ENCODE measurements at regions not wholly inside any gene's neighbourhood (a gene's known extent, or its start where the extent isn't known, plus 50 kb on each side); places are given as distances from the start of the nearest gene placed in this dataset.

DNA sequence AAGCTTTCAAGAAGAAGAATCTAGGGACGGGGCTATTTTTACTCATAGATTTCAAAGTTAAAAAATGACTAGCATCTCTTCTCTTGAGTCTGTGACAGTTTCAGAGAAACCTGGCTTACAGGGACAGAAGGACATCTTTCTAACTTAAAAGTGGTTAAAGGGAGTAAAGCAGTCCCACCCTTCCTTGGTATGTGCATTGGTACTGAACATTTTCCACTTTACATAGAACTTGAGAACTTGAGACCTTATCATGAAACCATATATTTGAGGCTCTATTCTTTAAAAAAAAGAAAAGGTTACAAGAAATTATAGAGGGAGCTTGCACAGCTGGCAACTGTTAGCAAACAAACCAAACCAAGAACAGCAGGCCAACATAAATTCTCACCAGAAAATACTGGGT, 73.4 kb upstream of the GAREM1 start:
- no peak for DNase-seq (ENCODE audit: low spot score)

- no peak for DNase-seq (ENCODE audit: low spot score)
Observed at GRCh38 chr18:32542221-32542798, 71.6 kb upstream of the GAREM1 start.

DNA sequence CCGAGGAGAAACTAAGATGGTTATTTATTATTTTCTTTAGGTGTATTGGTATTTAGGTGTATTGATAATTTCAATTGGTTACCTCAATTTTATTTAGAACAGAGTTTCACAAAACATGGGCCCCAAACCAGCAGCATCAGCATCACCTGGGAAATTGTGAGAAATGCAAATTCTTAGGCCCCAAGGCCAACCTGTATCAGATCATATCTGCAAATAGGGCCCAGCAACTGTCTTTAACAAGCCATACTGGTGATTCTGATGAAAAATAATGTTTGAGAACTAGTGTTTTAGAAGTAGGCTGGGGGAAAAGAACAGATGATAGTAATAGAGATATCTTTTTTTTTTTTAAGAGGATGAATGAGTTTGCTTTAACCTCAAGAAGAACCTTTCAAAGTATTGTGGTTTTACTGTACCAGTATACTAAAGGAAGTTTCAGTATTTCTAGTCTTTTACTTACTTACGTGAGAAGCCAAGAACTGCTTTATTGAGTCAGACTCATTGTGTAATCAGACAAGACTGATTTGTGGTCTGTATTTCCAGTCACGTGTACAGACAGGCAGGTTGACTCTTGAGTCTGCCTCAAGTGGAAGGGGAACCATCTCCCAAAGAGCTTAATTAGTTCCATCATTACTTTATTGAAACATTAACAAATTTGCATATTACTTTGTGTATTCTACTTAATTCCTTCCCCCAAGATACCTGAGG, 60.4 kb upstream of the GAREM1 start:
- DNase-seq (ENCODE audit: low spot score) = no peak

DNA sequence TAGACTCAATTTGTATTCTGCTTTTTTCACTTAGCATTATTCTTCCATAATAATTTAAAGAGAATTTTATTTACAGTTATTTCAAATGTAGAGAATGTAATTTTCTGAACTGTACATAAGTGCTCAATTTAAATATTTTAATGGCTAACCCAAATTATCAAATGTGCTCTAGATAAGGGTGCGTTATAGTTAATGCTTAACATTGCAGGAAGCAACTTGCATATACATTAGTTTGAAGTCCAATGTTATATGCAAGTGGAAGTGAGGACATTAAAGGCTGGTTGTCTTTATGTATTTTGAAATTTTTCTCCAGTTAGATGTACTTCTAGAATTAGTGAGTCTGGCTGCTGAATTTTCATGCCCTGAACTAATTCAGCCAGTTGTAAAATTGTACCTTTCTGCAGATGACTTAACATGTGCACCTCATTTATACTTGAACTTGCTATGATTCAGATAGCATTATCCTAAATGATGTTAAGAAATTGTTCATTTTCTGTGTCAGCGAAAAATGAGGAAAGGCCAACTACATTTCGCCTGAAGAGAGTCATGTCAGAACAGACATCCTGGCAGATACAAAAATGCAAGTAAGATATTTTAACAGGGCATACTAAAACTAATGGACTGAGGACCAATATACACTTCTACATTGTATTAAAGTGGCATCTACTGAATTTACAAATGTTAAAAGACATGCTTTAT, 59.2 kb upstream of the GAREM1 start:
- DNase-seq (ENCODE audit: low spot score) = no peak

DNA sequence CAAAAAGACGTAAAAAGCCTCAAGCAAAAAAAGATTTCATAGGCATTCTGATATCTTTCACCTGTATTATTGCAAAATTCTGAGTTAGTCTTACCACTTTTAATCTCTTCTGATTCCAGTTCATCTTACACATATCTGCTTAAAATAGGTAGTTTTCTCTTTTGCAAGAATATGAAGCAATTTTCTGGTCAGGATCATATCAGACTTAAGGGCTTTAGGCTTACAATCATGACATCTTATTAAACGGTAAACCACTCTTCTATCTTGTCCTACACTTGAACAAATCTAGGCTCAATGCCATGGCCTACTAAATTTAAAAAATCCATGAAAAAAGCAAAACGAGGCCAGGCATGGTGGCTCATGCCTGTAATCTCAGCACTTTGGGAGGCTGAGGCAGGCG, 50.1 kb upstream of the GAREM1 start:
- DNase-seq (ENCODE audit: low spot score) = no peak
